ENCODE measurements at regions not wholly inside any gene's neighbourhood (a gene's known extent, or its start where the extent isn't known, plus 50 kb on each side); places are given as distances from the start of the nearest gene placed in this dataset.

DNA sequence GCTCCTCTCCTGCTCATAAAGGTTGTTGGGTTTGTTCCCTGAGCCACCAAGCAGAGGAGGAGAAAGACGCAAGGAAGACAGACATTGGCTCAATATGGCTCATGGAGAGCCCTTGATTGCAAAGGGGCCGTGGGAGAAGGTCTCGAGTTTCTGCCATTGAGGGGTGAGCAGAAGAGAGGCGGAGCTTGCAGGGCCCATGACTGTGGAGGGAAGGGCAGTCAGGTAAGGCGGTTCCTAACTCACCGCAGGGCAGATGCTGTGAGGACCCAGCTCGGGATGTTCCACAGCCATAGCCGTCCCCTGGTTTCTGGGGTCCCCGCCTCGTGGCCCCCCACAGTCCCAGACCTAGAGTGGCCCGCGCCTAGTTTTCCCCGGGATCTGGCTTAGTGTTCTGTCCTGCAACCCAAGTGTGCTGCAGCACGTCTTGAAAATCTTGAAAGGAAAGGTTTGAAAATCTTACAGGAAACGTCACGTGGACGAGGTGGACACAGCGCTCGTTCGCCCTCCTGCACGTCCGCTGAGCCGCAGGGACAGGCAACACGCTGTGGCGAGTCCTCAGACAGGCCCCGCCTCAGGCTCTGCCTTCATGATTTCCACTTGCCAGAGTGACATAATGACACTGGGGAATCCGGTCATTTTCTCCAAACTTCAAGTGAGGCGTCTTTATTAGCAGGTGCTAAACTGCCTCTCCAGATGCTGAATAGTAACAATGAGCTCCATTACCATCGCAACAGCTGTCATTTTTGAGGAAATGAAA lies 105.5 kb upstream of the HDAC4 start:
- no peak overlapping the region for H3K4me3 ChIP-seq
- ChIA-PET POLR2A (no interaction called here), CTCF (ENCODE audit: low intra/inter-chr PET ratio) (no interaction called here)
- no peaks in the 10 kb centered on the region for H3K9me1 ChIP-seq (ENCODE audit: control insufficient read depth, insufficient read depth, low read length)
- BruUV-seq (replicated peaks) = no TSS peak
- in situ Hi-C loops (cut with MboI) = no loop called here
- H3K27ac ChIP-seq (ENCODE audit: extremely low read depth, low read depth, low read length) = no peak overlapping the region
- no peak for FAIRE-seq
- H4K20me1 ChIP-seq (replicated peaks; ENCODE audit: control insufficient read depth, insufficient read depth, low read length) = no peaks in the 10 kb centered on the region
- peaks cover 4 to 76% of the 10 kb centered on the region in 2 experiments; a peak in 3 of 5 replicates for H3K27me3 ChIP-seq (ENCODE audit: control insufficient read depth in 2 of 2, insufficient read depth in 2 of 2, low read length in 2 of 2)
- no peak overlapping the region for H2AFZ ChIP-seq (ENCODE audit: low read depth, low read length)
- H3K9ac ChIP-seq (ENCODE audit: insufficient read depth in 1 of 2, low read depth in 2 of 2, low read length in 2 of 2) = no peak overlapping the region
- no peak overlapping the region for H3K4me2 ChIP-seq (ENCODE audit: insufficient read depth, low read length)
- no peaks in the 10 kb centered on the region; a peak in 1 of 5 replicates for H3K4me1 ChIP-seq (replicated peaks in 1 of 2; ENCODE audit: control insufficient read depth in 2 of 2, insufficient read depth in 2 of 2, low read length in 2 of 2)
- no peak for DNase-seq (ENCODE audit: extremely low read depth in 1 of 4, low spot score in 3 of 4)
- H3K9me3 ChIP-seq (replicated peaks; ENCODE audit: control insufficient read depth, insufficient read depth, low read depth, low read length) = no peaks in the 10 kb centered on the region
- no peaks in the 10 kb centered on the region for H3K36me3 ChIP-seq (ENCODE audit: control insufficient read depth, insufficient read depth, low read length)
- TF ChIP-seq ZNF707 (CRISPR knock-in tag; conservative IDR thresholded peaks at IDR 0.05) = no peak
- TF ChIP-seq ZZZ3 (IDR thresholded peaks at IDR 0.05) = no peak
- no peak for TF ChIP-seq PHB (CRISPR knock-in tag; IDR thresholded peaks at IDR 0.05)
- no peak for TF ChIP-seq PHB2 (IDR thresholded peaks at IDR 0.05; ENCODE audit: low read depth)
- TF ChIP-seq TBP (optimal IDR thresholded peaks at IDR 0.05; ENCODE audit: low read depth, low read length) = no peak
- TF ChIP-seq CEBPB (tag; IDR thresholded peaks at IDR 0.05) = no peak
- TF ChIP-seq FIP1L1 (IDR thresholded peaks at IDR 0.05; ENCODE audit: low read depth, low read length, poor library complexity, severe bottlenecking) = no peak
- ATAC-seq = no peak
- intact Hi-C loops (cut with micrococcal nuclease) = no loop called here
- no peaks in the 10 kb centered on the region for H3K79me2 ChIP-seq (ENCODE audit: control insufficient read depth, insufficient read depth, low read length)
- 2% methylated on average over 21 of the region's 29 CpGs for WGBS (ENCODE audit: insufficient coverage, low coverage, missing lambda C conversion rate)
